ENCODE measurements at regions not wholly inside any gene's neighbourhood (a gene's known extent, or its start where the extent isn't known, plus 50 kb on each side); places are given as distances from the start of the nearest gene placed in this dataset.

DNA sequence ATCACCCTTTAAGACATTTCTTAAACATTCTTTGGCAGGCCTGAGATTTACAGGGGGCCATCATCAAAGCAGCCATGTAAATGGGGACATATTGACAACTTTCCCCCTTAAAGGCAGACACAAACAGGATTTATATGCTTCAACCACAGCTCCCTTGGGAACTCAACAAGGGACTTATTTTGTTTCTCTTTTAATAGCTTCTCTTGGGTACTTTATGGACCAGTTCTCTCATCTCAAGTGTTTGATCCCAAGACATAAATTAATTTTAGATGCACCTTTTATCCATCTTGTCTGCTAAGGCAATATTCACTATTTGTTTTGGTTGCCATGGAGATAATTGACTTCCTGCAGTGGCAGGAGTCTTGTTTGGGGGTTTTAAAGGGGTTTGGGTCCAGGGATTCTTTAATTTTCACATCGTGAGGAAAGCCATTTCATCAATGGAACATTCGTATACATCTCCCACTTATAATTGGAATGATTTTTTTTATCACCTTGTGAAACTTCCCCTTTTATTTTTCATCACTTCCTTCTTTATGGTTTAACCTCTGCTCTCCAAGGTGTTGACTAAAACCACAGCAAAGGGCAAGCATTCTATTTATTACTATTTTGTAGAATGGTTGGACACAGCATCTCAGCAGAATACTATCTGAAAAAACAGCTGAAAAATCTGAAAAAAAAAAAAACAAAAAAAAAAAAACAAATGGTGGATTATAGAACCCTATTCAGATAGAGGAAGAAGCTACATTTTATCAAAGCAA, 726.0 kb downstream of the DIAPH3 start:
- DNase-seq (ENCODE audit: low spot score): peak; percentile 27
- Histone ChIP-seq H3F3A (replicated peaks; ENCODE audit: low read depth) (no peaks in the 10 kb centered on the region), H2AFZ (no peak overlapping the region), H3K4me1 (ENCODE audit: insufficient read depth) (peaks cover 4% of the 10 kb centered on the region; the same call in 1 of the 2 replicates), H3K27ac (ENCODE audit: low read depth) (no peak overlapping the region), H3K4me2 (no peak overlapping the region), H3K79me2 (replicated peaks; ENCODE audit: insufficient read depth) (no peaks in the 10 kb centered on the region), H4K20me1 (replicated peaks; ENCODE audit: insufficient read depth) (no peaks in the 10 kb centered on the region), H3K27me3 (ENCODE audit: insufficient read depth) (no peaks in the 10 kb centered on the region), H3K36me3 (ENCODE audit: insufficient read depth) (no peaks in the 10 kb centered on the region), H3K4me3 (no peak overlapping the region), H3K9me2 (ENCODE audit: insufficient read depth) (peaks cover 8% of the 10 kb centered on the region)
- Mint-ChIP-seq H3K36me3 (ENCODE audit: low read depth) (peaks cover 30% of the 10 kb centered on the region), H3K9me3 (peaks cover 34% of the 10 kb centered on the region), H3K27ac (no peak overlapping the region), H3K4me1 (peaks cover 15% of the 10 kb centered on the region), H3K4me3 (no peak overlapping the region), H3K27me3 (ENCODE audit: insufficient read depth, low read depth, poor library complexity) (no peaks in the 10 kb centered on the region)
- TF ChIP-seq, protein P1, sequence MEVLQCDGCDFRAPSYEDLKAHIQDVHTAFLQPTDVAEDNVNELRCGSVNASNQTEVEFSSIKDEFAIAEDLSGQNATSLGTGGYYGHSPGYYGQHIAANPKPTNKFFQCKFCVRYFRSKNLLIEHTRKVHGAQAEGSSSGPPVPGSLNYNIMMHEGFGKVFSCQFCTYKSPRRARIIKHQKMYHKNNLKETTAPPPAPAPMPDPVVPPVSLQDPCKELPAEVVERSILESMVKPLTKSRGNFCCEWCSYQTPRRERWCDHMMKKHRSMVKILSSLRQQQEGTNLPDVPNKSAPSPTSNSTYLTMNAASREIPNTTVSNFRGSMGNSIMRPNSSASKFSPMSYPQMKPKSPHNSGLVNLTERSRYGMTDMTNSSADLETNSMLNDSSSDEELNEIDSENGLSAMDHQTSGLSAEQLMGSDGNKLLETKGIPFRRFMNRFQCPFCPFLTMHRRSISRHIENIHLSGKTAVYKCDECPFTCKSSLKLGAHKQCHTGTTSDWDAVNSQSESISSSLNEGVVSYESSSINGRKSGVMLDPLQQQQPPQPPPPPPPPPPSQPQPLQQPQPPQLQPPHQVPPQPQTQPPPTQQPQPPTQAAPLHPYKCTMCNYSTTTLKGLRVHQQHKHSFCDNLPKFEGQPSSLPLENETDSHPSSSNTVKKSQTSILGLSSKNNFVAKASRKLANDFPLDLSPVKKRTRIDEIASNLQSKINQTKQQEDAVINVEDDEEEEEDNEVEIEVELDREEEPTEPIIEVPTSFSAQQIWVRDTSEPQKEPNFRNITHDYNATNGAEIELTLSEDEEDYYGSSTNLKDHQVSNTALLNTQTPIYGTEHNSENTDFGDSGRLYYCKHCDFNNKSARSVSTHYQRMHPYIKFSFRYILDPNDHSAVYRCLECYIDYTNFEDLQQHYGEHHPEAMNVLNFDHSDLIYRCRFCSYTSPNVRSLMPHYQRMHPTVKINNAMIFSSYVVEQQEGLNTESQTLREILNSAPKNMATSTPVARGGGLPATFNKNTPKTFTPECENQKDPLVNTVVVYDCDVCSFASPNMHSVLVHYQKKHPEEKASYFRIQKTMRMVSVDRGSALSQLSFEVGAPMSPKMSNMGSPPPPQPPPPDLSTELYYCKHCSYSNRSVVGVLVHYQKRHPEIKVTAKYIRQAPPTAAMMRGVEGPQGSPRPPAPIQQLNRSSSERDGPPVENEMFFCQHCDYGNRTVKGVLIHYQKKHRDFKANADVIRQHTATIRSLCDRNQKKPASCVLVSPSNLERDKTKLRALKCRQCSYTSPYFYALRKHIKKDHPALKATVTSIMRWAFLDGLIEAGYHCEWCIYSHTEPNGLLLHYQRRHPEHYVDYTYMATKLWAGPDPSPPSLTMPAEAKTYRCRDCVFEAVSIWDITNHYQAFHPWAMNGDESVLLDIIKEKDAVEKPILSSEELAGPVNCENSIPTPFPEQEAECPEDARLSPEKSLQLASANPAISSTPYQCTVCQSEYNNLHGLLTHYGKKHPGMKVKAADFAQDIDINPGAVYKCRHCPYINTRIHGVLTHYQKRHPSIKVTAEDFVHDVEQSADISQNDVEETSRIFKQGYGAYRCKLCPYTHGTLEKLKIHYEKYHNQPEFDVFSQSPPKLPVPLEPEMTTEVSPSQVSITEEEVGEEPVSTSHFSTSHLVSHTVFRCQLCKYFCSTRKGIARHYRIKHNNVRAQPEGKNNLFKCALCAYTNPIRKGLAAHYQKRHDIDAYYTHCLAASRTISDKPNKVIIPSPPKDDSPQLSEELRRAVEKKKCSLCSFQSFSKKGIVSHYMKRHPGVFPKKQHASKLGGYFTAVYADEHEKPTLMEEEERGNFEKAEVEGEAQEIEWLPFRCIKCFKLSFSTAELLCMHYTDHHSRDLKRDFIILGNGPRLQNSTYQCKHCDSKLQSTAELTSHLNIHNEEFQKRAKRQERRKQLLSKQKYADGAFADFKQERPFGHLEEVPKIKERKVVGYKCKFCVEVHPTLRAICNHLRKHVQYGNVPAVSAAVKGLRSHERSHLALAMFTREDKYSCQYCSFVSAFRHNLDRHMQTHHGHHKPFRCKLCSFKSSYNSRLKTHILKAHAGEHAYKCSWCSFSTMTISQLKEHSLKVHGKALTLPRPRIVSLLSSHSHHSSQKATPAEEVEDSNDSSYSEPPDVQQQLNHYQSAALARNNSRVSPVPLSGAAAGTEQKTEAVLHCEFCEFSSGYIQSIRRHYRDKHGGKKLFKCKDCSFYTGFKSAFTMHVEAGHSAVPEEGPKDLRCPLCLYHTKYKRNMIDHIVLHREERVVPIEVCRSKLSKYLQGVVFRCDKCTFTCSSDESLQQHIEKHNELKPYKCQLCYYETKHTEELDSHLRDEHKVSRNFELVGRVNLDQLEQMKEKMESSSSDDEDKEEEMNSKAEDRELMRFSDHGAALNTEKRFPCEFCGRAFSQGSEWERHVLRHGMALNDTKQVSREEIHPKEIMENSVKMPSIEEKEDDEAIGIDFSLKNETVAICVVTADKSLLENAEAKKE (CRISPR knock-in tag; IDR thresholded peaks at IDR 0.05): no peak
- TF ChIP-seq, protein P2, sequence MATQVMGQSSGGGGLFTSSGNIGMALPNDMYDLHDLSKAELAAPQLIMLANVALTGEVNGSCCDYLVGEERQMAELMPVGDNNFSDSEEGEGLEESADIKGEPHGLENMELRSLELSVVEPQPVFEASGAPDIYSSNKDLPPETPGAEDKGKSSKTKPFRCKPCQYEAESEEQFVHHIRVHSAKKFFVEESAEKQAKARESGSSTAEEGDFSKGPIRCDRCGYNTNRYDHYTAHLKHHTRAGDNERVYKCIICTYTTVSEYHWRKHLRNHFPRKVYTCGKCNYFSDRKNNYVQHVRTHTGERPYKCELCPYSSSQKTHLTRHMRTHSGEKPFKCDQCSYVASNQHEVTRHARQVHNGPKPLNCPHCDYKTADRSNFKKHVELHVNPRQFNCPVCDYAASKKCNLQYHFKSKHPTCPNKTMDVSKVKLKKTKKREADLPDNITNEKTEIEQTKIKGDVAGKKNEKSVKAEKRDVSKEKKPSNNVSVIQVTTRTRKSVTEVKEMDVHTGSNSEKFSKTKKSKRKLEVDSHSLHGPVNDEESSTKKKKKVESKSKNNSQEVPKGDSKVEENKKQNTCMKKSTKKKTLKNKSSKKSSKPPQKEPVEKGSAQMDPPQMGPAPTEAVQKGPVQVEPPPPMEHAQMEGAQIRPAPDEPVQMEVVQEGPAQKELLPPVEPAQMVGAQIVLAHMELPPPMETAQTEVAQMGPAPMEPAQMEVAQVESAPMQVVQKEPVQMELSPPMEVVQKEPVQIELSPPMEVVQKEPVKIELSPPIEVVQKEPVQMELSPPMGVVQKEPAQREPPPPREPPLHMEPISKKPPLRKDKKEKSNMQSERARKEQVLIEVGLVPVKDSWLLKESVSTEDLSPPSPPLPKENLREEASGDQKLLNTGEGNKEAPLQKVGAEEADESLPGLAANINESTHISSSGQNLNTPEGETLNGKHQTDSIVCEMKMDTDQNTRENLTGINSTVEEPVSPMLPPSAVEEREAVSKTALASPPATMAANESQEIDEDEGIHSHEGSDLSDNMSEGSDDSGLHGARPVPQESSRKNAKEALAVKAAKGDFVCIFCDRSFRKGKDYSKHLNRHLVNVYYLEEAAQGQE (IDR thresholded peaks at IDR 0.05; ENCODE audit: unreplicated experiment): peak; percentile 69
- no peak for ATAC-seq

Data from GM23338 (cell line).